Aorta (tissue), 5 donors: ENCODE measurements at regions not wholly inside any gene's neighbourhood (a gene's known extent, or its start where the extent isn't known, plus 50 kb on each side); places are given as distances from the start of the nearest gene placed in this dataset.

ENCODE experiments used
- ATAC-seq: fragments of 200-7000 bp; cut with Tn5 transposase; one replicate; pipeline ENCODE4 v1.9.1; 2022; ENCODE audit warnings: moderate library complexity; ENCODE audit not compliant: low FRiP score
- DNase-seq, 2 donors: peaks; one replicate each; pipeline ENCODE4 v3.0.0-alpha.2; 2020
- H3K27ac ChIP-seq, 2 donors: one replicate each; pipeline ENCODE4 v1.5.1; 2013; ENCODE audit warnings: low read length in 2 of 2, mild to moderate bottlenecking in 2 of 2, moderate library complexity in 2 of 2, control low read depth in 1 of 2, inconsistent platforms in 1 of 2, low read depth in 1 of 2
- H3K27me3 ChIP-seq, 2 donors: one replicate each; pipeline ENCODE4 v1.6.1; 2013; ENCODE audit warnings: control low read depth in 1 of 2, low read length in 1 of 2, mild to moderate bottlenecking in 1 of 2, moderate library complexity in 1 of 2; ENCODE audit not compliant: insufficient read depth in 2 of 2, control insufficient read depth in 1 of 2
- H3K36me3 ChIP-seq, 2 donors: one replicate each; pipeline ENCODE4 v1.6.1; 2013; ENCODE audit warnings: control low read depth in 1 of 2, low read length in 1 of 2, mild to moderate bottlenecking in 1 of 2; ENCODE audit not compliant: insufficient read depth in 2 of 2, control insufficient read depth in 1 of 2
- H3K4me1 ChIP-seq, 2 donors: one replicate each; pipeline ENCODE4 v1.6.1; 2013; ENCODE audit warnings: low read length in 2 of 2, control low read depth in 1 of 2, mild to moderate bottlenecking in 1 of 2, moderate library complexity in 1 of 2; ENCODE audit not compliant: insufficient read depth in 2 of 2, control insufficient read depth in 1 of 2
- H3K4me3 ChIP-seq, 2 donors: one replicate each; pipeline ENCODE4 v1.5.1; 2013; ENCODE audit warnings: low read length in 2 of 2, control low read depth in 1 of 2, mild to moderate bottlenecking in 1 of 2
- H3K9me3 ChIP-seq: one replicate; pipeline ENCODE4 v1.6.1; 2013; ENCODE audit warnings: mild to moderate bottlenecking, low read length; ENCODE audit not compliant: control insufficient read depth
- WGBS, 2 donors: extraction: QIAGEN DNeasy Blood & Tissue Kit; methylation state at CpG; one replicate each; pipeline ENCODE4 v1.1.7; 2013; 5-methylcytosine and 5-hydroxymethylcytosine counted together
- intact Hi-C, 2 donors: fragments of 100-400 bp; cut with DNase I; formaldehyde crosslinking; loops; one replicate each; pipeline versions ENCODE4 v1.14.2 to v1.15.0; 2022
- donor health status: healthy with polysubstance abuse.
- donor health status: Bipolar disorder and iron deficiency.
- donor health status: DM: no; HTN: no; CAD: no.
- donor health status: DM: no; HTN: no; CAD: no.
- donor health status: DM: yes; HTN: yes; CAD: no.

DNA sequence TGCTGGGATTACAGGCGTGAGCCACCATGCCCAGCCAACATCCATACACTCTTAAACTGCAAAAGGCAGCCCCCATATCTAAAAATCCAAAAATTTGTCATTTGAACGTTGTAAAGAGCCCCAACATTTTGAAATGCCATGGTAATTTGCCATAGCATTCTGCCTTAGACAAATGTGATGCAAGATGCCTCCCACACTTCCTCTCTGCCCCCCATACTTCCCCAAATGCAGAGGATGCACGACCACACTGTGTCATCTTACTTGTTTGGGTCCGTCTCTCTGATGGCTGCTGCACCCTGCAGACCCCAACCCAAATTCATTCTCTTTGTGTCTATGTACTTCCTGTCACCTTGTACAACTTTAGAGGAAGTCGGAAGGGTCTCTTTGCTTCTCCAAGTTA lies 1125.6 kb upstream of the AUTS2 start:
- 65 to 73% methylated on average over 5 of the region's 5 CpGs for WGBS, 2 donors
- Histone ChIP-seq H3K36me3 (no peaks in the 10 kb centered on the region), H3K4me1 (no peaks in the 10 kb centered on the region), H3K27ac (no peak overlapping the region), H3K9me3 (no peaks in the 10 kb centered on the region), H3K4me3 (no peak overlapping the region), H3K27me3 (no peaks in the 10 kb centered on the region)
- DNase-seq: no peak
- intact Hi-C loops: no loop called here
- ATAC-seq: no peak

- no peaks in the 10 kb centered on the region for H3K4me1 ChIP-seq
- no peak overlapping the region for H3K4me3 ChIP-seq
- 47 to 50% methylated on average over 5 of the region's 5 CpGs for WGBS, 2 donors
- no peaks in the 10 kb centered on the region for H3K9me3 ChIP-seq
- ATAC-seq: no peak
- no peaks in the 10 kb centered on the region for H3K27me3 ChIP-seq
- no peak overlapping the region for H3K27ac ChIP-seq
- intact Hi-C loops: no loop called here
- H3K36me3 ChIP-seq: no peaks in the 10 kb centered on the region
- no peak for DNase-seq
These were observed 1123.5 kb upstream of the AUTS2 start for GRCh38 chr7:68474661-68475216.

- 42 to 48% methylated on average over 2 of the region's 2 CpGs for WGBS, 2 donors
These were observed 1121.3 kb upstream of the AUTS2 start for GRCh38 chr7:68476966-68477365.

DNA sequence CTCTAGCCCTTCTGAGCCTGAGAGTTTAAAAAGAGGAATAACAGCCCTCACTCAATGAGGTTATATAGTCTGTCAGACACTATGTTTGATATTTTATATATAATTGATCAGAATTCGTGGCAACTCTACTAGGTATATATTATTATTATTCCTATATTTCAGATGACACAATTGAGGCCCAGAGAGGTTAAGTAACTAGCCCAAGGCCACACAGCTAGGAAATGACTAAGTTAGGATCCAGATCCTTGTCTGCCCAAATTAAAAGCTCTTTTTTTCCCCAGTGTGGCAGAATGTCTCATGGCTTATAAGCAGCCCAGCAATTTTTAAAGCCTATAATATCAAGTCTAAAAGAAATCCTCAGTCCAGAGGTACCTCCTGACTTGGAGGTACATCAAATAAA lies 1119.9 kb upstream of the AUTS2 start:
- no peaks in the 10 kb centered on the region for H3K4me1 ChIP-seq
- no peak overlapping the region for H3K27ac ChIP-seq
- H3K9me3 ChIP-seq: no peaks in the 10 kb centered on the region
- H3K36me3 ChIP-seq: no peaks in the 10 kb centered on the region
- no peak overlapping the region for H3K4me3 ChIP-seq
- ATAC-seq (no peak), DNase-seq (no peak)
- intact Hi-C loops: no loop called here
- 38 to 53% methylated on average over 1 of the region's 1 CpG for WGBS, 2 donors
- no peaks in the 10 kb centered on the region for H3K27me3 ChIP-seq

More at GRCh38 chr7:68476966-68477365, 1121.3 kb upstream of the AUTS2 start:
- no peaks in the 10 kb centered on the region for H3K36me3 ChIP-seq
- no peaks in the 10 kb centered on the region for H3K9me3 ChIP-seq
- ATAC-seq (no peak), DNase-seq (no peak)
- H3K4me3 ChIP-seq: no peak overlapping the region
- intact Hi-C loops: no loop called here
- no peaks in the 10 kb centered on the region for H3K27me3 ChIP-seq
- H3K4me1 ChIP-seq: no peaks in the 10 kb centered on the region
- H3K27ac ChIP-seq: no peak overlapping the region

GRCh38 chr7:68482800-68483199 lies 1115.5 kb upstream of the AUTS2 start:
- WGBS, 2 donors: 89 to 91% methylated on average over 5 of the region's 5 CpGs
- Histone ChIP-seq H3K4me3 (no peak overlapping the region), H3K27ac (no peak overlapping the region), H3K9me3 (no peaks in the 10 kb centered on the region), H3K27me3 (no peaks in the 10 kb centered on the region), H3K4me1 (no peaks in the 10 kb centered on the region), H3K36me3 (no peaks in the 10 kb centered on the region)
- intact Hi-C loops: no loop called here
- DNase-seq (no peak), ATAC-seq (no peak)

GRCh38 chr7:68484731-68485130 lies 1113.5 kb upstream of the AUTS2 start:
- Histone ChIP-seq H3K4me3 (no peak overlapping the region), H3K9me3 (no peaks in the 10 kb centered on the region), H3K27me3 (no peaks in the 10 kb centered on the region), H3K27ac (no peak overlapping the region), H3K4me1 (no peaks in the 10 kb centered on the region), H3K36me3 (no peaks in the 10 kb centered on the region)
- ATAC-seq: no peak
- intact Hi-C loops: no loop called here
- DNase-seq: no peak
- WGBS, 2 donors: 87 to 91% methylated on average over 6 of the region's 6 CpGs

DNA sequence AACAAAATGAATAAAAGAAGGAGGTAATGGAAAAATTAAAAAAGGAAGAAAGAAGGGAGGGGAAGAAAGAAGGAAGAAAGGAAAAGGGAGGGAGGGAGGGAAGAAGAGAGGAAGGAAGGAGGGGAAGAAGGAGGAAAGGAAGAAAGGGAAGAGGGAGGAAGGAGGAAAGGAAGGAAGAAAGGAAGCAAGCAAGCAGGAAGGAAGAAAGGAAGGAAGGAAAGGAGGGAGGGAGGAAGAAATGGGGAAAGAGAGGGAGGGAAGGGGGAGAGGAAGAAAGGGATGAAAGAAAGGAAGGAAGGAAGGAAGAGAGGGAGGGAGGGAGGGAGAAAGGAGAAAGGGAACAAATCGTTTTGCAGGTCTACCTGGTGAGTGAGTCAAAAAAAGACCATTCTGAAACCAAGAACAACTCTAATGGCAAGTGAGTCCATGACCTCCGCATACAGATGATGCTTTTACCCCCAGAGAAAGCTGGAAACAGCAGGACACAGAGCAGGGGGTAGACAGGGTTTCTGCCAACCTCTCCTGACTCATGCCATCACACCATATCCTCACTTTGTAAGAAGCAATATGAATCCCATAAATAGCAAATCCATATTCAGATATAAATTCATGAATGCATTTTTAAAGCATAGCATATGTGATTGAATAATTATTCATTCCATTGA lies 1112.9 kb upstream of the AUTS2 start:
- H3K27ac ChIP-seq: no peak overlapping the region
- no peak for DNase-seq

GRCh38 chr7:68488341-68489060 lies 1109.8 kb upstream of the AUTS2 start:
- Histone ChIP-seq H3K4me1 (no peaks in the 10 kb centered on the region), H3K9me3 (peaks cover 2% of the 10 kb centered on the region), H3K36me3 (no peaks in the 10 kb centered on the region), H3K4me3 (no peak overlapping the region), H3K27ac (no peak overlapping the region), H3K27me3 (no peaks in the 10 kb centered on the region)
- 60 to 68% methylated on average over 8 of the region's 8 CpGs for WGBS, 2 donors
- no peak for ATAC-seq
- no peak for DNase-seq
- intact Hi-C loops: no loop called here

More for the DNA sequence above, 1112.9 kb upstream of the AUTS2 start:
- ATAC-seq: no peak
- no peaks in the 10 kb centered on the region for H3K4me1 ChIP-seq
- 59 to 80% methylated on average over 2 of the region's 2 CpGs for WGBS, 2 donors
- H3K4me3 ChIP-seq: no peak overlapping the region
- H3K36me3 ChIP-seq: no peaks in the 10 kb centered on the region
- intact Hi-C loops: no loop called here
- H3K9me3 ChIP-seq: no peaks in the 10 kb centered on the region
- no peaks in the 10 kb centered on the region for H3K27me3 ChIP-seq
